Panc1 (cell line): ENCODE measurements at regions not wholly inside any gene's neighbourhood (a gene's known extent, or its start where the extent isn't known, plus 50 kb on each side); places are given as distances from the start of the nearest gene placed in this dataset.

ENCODE experiments used
- CTCF ChIP-seq: fragments of 450-650 bp; IDR thresholded peaks from 2 replicates; pipeline ENCODE4 v1.5.1; 2017; ENCODE audit warnings: mild to moderate bottlenecking
- POLR2AphosphoS5 ChIP-seq: IDR thresholded peaks from 2 replicates; pipeline ENCODE4 v1.6.1; 2012; ENCODE audit warnings: mild to moderate bottlenecking, low read depth, low read length, moderate library complexity
- REST ChIP-seq, 2 experiments: IDR thresholded peaks; 2 replicates each; pipeline ENCODE4 v1.6.1; 2011 to 2012; ENCODE audit warnings: low read depth in 2 of 2, control low read depth in 1 of 2, low read length in 1 of 2, mild to moderate bottlenecking in 1 of 2, moderate library complexity in 1 of 2; ENCODE audit not compliant: insufficient read depth in 1 of 2
- SIN3A ChIP-seq: IDR thresholded peaks from 2 replicates; pipeline ENCODE4 v1.6.1; 2012; ENCODE audit warnings: low read depth, mild to moderate bottlenecking, low read length, moderate library complexity, borderline replicate concordance; ENCODE audit not compliant: insufficient read depth

- no peak for TF ChIP-seq POLR2AphosphoS5
- TF ChIP-seq CTCF = no peak
- TF ChIP-seq SIN3A = no peak
- TF ChIP-seq REST (IDR thresholded peaks at IDR 0.05; ENCODE audit: insufficient read depth in 1 of 2, low read depth in 2 of 2, low read length in 1 of 2) = no peak
These were observed 426.7 kb upstream of the MGMT start for GRCh38 chr10:129040377-129040776.
